ENCODE measurements at regions not wholly inside any gene's neighbourhood (a gene's known extent, or its start where the extent isn't known, plus 50 kb on each side); places are given as distances from the start of the nearest gene placed in this dataset.

DNA sequence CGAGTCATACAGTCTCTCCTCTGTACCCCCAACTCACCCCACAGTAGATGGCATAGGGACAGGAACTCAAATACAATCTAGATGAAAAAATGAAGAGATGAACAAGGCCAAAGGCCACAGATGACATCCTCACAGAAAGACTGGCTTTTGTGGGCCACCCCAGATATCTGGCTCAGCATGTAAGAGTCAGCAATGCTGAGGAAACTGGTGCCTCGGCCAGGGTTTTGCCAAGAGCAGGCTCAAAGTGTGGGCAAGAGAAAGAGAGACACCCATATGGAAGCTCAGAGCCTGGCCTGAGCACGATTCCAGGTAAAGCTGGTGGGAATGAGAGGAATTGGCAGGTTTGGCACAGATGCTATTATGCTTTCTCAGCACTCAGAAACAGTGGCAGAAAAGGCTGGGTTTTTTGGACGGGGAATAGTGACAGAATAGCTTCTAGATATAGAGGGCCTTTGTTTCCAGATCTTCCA lies 460.6 kb downstream of the FOXO1 start:
- TF ChIP-seq, protein P1, sequence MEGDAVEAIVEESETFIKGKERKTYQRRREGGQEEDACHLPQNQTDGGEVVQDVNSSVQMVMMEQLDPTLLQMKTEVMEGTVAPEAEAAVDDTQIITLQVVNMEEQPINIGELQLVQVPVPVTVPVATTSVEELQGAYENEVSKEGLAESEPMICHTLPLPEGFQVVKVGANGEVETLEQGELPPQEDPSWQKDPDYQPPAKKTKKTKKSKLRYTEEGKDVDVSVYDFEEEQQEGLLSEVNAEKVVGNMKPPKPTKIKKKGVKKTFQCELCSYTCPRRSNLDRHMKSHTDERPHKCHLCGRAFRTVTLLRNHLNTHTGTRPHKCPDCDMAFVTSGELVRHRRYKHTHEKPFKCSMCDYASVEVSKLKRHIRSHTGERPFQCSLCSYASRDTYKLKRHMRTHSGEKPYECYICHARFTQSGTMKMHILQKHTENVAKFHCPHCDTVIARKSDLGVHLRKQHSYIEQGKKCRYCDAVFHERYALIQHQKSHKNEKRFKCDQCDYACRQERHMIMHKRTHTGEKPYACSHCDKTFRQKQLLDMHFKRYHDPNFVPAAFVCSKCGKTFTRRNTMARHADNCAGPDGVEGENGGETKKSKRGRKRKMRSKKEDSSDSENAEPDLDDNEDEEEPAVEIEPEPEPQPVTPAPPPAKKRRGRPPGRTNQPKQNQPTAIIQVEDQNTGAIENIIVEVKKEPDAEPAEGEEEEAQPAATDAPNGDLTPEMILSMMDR (IDR thresholded peaks at IDR 0.05; ENCODE audit: low read depth, low read length) = no peak
- DNase-seq (ENCODE audit: extremely low read depth, low read depth) = no peak

DNA sequence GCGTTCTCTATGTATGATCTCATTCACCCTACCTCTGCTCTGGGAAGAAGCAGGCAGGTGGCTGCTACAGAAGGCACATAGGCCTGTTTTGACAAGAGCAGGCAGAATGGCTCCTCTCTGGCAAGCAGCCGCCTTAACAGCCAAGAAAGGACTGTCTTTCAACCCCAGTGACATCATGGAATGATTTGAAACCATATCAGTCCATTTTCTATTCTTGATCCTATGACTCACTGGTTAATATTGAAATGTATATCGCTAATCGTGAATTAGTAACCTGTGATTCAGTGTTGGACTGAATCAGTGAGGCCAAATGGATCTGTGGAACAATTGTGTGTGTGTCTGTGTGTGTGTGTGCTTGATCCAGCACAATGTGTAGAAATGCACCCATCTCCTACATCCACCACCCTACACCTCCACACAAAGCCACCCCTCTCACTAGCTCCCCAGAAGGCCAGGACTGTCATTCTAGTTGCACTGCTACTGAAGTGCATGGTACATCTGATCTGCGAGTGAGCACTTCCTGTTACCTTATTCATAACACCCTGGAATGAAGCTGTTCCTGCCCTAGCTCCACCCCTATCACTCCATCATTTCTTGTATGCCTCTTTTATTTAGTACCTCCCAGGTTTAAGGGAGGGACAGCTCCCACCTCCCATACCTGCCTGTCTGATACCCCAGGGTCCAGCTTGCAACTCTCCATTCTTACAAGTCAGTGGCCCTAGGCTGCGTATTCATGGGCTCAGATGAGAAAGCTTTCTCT lies 460.0 kb downstream of the FOXO1 start:
- no peak for DNase-seq (ENCODE audit: extremely low read depth, low read depth)

DNA sequence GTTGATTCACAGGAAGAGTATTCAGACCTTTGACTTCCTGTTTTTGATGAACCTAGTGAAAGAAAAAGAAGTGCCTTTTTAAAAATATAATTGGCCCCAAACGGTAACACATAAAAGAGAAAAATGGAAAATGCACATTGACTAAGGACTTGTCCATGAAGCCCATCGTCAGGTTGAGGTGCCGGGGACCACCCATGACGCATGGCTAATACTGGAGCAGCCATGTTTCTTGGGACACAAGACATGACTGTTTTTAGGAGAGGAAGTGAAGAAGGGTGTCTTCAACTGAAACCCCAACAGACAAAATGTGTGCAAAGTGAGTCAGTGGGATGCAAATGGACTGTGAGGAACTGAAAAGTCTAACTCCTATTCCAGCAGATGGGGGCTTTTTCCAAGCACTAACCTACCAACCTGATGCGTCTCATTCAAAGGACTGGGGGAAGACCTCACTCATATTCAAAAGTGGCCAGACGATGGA lies 459.4 kb downstream of the FOXO1 start:
- TF ChIP-seq, protein P1 (IDR thresholded peaks at IDR 0.05; ENCODE audit: low read depth, low read length) = no peak

More for the DNA sequence above, 460.0 kb downstream of the FOXO1 start:
- TF ChIP-seq, protein P1 (IDR thresholded peaks at IDR 0.05; ENCODE audit: low read depth, low read length) = no peak

DNA sequence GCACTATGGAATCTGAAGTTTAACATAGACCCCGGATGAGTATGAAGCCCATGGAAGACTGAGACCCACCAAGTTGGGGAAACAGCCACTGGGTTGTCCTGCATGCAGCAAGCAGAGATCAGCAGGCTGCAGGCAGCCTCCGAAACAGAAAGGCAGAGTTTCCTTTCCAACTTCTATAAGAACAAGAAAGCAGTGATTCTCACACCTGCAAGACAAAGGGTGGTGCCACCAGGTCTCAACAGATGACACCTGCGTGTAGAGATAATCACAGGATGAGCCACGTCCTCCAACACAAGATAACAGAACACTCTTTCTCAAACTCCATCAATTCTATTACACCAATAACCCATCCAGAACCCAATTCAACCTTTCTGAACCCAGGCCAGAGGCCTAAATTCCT lies 457.9 kb downstream of the FOXO1 start:
- DNase-seq (ENCODE audit: extremely low read depth, low read depth) = no peak
- TF ChIP-seq, protein P1 (IDR thresholded peaks at IDR 0.05; ENCODE audit: low read depth, low read length) = no peak

More for the DNA sequence above, 459.4 kb downstream of the FOXO1 start:
- no peak for DNase-seq (ENCODE audit: extremely low read depth, low read depth)

DNA sequence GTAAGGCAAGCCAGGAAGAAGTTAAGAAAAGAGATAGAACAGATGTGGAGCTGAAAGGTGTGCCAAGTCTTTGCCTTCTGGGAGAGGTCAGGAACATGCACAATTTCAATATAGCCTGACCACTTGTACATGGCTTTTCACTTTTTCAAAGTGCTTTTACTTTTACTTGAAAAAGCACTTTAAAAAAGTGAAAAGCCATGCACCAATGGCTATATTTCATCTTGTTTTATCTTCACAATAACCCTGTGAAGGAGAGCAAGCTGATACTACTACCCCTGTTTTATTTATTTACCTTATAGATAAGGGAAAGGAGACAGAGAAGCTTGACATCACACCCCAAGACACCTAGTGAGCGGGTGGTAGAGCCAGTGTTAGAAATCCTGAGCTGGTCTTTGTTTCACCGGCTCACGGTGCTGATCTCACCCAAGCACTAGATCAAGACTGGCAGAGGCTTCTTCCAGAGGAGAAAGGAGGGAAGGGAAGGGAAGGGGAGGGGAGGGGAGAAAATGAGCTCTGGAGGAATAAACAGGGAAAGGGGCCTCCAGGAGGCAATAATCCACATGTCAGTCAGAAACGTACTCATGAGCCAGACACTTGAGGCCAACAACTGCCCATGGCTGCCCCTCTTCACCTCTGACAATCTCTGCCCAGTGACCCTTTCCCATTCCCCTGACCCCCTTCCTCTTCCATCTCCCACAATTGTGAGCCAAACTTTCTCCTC lies 455.4 kb downstream of the FOXO1 start:
- no peak for DNase-seq (ENCODE audit: extremely low read depth, low read depth)
- TF ChIP-seq, protein P1 (IDR thresholded peaks at IDR 0.05; ENCODE audit: low read depth, low read length) = no peak

DNA sequence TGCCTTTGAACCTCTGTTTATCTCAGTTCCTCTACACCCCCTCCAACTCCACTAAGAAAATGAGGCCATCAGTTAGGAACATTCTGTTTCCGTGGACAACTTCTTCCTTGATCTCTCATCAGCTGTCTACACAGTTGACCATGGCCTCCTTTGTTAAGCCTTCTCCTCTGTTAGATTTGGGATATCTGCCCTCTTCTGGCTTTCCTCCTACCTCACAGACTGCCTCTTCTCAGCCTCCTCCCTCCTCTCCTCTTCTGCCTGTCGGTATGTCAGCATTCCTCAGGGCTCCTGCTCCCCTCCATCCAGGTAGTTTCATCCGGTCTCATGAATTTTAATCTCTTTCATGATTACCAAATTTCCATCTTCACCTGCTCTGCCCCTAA lies 454.9 kb downstream of the FOXO1 start:
- DNase-seq (ENCODE audit: extremely low read depth, low read depth) = no peak
- TF ChIP-seq, protein P1 (IDR thresholded peaks at IDR 0.05; ENCODE audit: low read depth, low read length) = no peak

DNA sequence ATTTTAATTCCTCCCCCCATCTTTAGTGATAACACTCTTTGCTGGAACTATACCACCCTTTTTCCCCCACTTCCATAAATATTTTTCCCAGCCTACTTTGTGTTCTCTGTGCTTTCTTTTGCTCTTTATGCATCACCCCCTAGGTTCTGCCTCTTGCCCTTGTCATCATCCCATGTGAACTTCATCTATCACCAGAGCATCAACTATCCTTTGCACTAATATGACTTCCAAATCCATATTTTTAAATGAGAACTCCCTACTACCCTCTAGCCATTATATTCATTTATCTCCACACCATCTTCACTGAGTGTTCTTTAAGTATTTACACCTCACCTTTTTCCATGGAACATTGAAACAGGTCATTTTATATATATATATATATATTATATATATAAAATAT lies 452.7 kb downstream of the FOXO1 start:
- DNase-seq (ENCODE audit: extremely low read depth, low read depth) = no peak
- TF ChIP-seq, protein P1 (IDR thresholded peaks at IDR 0.05; ENCODE audit: low read depth, low read length) = no peak
